Esophagus mucosa (tissue), 1 donor: ENCODE measurements at regions not wholly inside any gene's neighbourhood (a gene's known extent, or its start where the extent isn't known, plus 50 kb on each side); places are given as distances from the start of the nearest gene placed in this dataset.
A peak's percentile ranks its signal among the peaks of the same experiment; 100 is the strongest.
"Not testable (repeated sequence)": the region's sequence is repeated elsewhere in the genome, so short reads cannot be mapped to it uniquely, and the experiment has no call there.

Experiments
- ATAC-seq: fragments of 200-7000 bp; cut with Tn5 transposase; one replicate; pipeline ENCODE4 v1.9.1; 2020
- donor health status: DM: yes; HTN: yes; CAD: no.

DNA sequence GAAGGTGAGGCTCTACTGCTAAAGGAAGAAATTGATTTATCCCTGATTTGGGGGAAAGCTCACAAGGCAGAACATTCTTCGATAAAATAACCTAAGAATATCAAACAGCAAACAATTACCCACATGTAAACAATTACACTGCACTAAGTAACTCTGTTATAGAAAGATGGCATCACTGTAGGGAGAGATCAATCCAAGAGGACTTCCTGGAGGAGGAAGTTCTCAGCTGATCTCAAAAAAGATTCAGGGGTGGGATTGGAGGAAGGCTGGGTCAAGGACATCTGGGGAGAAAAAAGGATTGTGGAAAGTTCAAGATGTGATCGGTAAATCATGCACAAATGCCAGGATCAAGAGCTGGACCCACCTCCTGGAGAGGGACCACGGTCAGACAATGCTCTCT, 361.0 kb upstream of the SULF2 start:
- no peak for ATAC-seq

DNA sequence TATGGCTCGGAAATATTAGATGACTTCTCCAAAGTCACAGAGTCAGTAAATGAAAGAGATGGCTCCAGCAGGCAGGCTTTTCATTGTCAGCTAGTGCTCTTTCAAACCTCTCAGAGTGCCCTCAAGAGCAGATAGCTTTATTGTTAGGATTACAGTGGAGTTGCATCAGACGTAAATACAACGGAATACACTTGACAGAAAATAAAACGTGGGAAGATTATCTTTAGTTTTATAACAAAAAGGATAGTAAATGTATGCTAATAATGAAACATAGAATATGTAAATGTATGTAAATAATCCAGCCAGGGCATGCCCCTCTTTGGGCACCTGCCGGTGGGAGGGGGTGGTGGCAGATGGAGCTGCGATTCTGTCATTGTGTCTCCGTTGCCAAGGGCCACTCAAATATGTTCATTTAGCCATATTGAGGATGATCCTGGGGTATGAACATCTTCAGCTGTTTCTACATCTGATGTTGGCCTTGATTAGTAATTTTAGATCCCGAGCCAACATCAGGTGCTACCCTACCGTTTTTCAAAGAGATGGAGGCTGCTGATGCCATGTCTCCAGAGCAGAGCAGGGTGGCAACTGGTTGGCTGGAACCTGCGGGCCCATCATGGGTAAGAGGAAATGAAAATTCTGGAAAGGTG, 358.3 kb upstream of the SULF2 start:
- no peak for ATAC-seq

DNA sequence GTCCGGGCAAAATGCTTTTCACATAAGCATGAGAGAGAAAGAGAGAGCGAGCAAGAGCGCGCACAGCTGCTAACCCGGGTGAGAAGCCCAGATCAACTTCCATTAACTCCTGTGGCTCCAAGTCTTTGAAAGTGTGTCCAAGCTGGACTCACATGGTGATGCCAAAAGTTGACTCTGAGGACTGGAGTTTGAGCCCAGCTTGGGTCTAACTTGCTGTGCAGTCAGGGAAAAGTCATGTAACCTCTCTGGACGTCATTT, 357.2 kb upstream of the SULF2 start:
- ATAC-seq, result no peak

DNA sequence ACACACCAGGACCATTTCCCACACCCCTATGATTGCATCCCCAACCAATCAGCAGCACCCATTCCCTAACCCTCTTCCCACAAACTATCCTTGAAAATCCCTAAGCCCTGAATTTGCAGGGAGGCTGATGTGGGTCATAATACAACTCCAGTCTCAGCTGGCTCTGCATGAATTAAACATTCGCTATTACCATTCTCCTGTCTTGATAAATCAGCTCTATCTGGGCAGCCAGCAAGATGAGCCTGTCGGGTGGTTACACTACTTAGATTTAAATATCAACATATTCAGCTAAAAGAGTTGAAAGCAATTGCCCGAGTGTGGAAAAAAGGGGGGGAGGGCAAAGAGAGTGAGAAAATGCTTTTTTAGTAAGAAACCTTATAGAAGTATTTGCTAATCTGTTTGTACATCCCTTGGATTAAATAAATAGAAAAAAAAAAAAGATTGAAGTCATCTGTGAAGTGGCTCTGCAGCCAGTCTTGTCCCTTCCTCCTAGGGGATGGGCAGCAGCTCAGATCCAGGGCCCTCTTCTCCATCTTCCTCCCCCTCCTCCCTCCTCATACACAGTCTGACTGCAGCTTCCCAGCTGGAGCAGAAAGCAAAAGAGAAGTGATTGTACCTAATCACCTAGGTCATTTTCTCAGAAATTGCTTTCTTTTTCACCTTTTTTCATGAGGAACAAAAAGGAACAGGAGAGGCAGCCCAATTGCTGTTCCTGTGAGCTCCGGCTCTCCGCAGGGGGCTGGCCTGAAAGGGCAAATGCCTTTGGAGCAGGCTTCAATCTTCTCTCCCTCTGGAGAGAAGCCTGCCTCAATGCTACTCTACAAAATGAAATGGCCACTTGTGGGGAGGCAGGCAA, 356.6 kb upstream of the SULF2 start:
- ATAC-seq, result no peak

DNA sequence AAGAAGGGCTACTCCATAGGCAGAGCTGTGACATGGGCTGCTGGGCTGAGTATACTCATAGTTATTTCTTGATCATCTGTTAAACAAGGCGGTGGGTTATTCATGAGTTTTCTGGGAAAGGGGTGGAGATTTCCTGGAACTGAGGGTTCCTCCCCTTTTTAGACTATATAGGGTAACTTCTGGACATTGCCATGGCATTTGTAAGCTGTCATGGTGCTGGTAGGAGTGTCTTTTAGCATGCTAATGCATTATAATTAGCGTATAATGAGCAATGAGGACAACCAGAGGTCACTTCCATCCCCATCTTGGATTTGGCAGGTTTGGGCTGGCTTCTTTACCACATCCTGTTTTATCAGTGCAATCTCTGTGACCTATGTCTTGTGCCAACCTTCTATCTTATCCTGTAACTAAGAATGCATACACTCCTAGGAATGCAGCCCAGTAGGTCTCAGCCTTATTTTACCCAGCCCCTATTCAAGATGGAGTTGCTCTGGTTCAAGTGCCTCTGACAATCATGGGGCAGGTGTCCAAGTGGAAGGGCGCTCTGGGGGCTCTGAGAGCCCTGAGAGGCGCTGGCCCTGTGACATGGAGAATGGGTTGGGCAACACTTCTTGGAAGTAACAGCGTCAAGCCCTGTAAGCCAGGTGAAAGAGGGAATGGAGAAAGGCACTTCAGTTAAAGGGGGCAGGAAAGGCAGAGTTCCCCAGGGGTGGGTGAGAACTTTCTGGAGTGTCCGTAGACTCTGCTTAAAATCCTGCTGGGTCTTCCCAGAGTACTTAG, 354.2 kb upstream of the SULF2 start:
- no peak for ATAC-seq

DNA sequence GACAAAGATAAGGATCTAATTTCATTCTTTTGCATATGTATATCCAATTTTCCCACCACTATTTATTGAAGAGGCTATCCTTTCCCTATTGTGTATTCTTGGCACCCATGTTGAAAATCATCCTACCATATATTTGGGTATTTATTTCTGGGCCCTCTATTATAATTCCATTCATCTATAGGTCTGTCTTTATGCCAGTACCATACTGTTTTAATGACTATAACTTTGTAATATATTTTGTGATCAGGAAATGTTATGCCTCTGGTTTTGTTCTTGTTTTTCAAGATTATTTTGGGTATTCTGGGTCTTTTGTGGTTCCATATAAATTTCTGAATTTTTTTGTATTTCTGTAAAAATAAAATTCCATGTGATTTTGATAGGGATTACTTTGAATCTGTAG, 347.6 kb upstream of the SULF2 start:
- ATAC-seq, result no peak

DNA sequence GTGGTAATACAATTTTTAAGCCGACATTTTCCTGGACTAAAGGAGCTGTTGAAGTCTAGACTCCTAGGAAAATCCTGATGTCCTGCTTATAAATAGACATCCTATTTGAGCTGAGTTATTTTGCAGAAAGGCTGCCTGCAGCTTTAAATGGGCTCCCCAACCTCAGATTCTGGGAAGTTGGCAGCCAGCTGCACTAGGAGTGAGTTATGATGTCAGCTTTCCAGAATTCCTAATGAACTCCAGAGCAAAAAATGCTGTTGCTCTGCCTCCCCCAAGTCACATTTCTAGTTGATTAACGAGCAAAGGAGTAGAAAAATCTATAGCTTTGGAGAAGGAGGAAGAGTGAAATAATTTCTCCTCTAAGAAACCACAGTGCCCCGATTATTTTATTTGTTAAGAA, 346.3 kb upstream of the SULF2 start:
- ATAC-seq, result no peak

DNA sequence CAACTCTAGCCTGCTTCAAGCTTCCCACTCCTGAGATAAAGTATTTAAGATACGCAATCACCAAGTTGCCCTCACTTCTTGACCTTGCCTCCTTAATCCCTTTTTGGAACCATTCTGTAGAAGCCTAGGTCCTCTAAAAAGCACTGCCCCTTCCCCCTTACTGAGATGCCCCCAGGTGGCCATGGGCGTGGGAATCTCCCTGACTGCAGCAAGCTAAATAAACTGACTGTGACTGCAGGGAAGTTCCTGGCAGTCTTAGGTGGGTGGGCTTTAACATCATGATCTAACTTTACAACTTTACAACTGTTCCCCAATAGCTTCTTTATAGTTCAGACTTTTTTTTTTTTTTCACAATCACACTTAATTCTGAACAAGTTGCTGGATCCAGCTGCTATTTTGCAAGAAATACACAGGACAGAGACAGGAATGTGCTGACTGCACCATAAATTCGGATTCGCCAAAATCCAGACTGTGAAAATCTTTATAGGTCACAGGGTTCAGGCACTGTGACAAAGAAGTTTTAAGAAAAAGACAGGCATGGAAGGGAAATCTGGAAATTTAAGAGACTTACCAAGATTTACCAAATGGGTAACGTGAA, 344.2 kb upstream of the SULF2 start:
- no peak for ATAC-seq

DNA sequence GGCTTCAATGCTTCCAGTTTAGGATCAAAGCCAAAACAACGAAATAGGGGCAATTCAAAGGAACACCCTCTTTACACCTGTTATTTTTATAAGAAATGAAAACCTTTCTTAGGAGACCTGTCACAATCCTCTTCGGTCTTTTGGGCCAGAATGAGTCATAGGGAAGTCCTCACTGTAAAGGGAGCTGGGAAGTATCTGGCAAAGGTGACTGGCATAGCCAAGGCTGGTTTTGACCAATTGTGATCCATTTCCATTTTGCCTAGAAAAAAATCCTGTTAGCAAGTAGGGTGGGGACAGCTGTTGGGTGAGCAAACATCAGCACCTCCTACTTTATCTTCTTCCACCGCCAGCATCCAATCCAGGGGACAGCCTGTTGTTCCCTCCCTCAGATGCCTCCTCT, 343.2 kb upstream of the SULF2 start:
- ATAC-seq, result peak; percentile 73

DNA sequence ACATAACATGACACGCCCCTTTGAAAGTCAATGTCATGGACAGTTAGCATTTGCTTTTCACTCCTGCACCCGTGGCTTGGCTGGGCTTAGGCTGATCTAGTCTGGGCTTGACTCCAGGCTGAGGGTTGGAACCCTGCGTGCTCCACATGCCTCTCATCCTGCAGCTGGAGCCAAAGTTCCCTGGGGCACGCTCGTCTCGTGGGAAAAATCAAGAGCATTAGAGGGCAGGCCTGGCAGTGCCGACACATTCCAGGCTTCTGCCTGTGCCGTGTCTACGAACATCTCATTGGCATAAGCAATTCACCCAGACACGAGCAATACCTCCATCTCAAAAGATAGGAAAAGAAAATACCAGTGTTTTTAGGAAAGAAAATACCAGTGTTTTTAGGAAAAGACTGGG, 342.7 kb upstream of the SULF2 start:
- peak; percentile 59 for ATAC-seq

DNA sequence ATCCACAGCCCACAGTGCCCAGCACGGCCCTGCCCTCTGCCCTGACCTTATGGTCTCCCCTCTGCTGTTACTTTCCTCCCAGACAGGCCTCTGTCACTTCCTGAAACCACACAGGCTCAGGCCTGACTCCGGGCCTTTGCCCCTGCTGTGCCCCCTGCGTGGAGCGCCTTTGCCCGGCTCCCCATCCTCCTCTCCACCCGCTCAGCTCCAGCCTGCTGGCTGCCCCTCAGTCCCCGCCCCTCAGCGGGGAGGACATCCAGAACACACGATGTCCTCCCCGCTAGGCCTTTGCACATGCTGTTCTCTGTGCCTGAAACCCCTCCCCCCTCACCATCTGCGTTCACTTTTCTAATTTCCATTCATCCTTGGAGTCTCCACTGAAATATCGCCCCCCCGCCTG, 341.9 kb upstream of the SULF2 start:
- not testable (repeated sequence) for ATAC-seq

DNA sequence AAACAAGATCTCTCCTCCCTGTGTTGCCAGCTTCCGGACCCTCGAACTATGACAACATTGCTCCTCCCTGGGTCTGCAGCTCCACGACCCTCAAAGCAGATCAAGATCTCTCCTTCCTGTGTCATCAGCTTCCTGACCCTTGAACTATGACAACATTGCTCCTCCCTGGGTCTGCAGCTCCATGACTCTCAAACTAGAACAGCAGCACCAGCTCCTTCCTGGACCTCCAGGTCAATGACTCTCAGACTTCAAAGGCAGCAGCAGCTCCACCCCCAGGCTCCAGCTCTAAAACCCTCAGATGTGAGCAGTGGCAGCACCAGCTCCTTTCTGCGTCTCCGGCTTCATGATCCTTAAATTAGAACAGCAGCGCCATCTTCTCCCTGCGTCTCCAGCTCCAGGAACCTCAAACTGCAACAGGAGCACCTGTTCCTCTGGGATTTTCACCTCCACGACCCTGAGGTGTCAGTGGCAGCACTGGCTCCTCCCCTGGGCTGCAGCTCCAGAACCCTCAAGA, 341.0 kb upstream of the SULF2 start:
- no peak for ATAC-seq

DNA sequence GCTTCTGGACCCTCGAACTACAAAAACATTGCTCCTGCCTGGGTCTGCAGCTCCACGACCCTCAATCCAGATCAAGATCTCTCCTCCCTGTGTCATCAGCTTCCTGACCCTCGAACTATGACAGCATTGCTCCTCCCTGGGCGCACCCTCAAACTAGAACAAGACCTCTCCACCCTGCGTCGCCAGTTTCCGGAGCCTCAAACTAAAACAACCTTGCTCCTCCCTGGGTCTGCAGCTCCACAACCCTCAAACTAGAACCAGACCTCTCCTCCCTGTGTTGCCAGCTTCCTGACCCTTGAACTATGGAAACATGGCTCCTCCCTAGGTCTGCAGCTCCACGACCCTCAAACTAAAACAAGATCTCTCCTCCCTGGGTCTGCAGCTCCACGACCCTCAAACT, 339.7 kb upstream of the SULF2 start:
- no peak for ATAC-seq

DNA sequence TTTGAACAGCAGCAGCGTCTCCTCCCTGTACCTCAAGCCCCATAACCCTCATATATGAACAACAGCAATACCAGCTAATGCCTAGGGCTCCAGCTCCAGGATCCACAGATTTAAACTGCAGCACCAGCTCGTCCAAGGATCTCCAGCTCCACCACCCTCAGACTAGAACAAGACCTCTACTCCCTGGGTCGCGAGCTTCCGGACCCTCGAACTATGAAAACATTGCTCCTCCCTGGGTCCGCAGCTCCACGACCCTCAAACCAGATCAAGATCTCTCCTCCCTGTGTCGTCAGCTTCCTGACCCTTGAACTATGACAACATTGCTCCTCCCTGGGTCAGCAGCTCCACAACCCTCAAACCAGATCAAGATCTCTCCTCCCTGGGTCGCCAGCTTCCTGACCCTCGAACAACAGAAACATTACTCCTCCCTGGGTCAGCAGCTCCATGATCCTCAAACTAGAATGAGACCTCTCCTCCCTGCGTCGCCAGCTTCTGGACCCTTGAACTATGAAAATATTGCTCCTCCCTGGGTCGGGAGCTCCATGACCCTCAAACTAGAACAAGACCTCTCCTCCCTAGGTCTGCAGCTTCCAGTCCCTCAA, 339.0 kb upstream of the SULF2 start:
- no peak for ATAC-seq

DNA sequence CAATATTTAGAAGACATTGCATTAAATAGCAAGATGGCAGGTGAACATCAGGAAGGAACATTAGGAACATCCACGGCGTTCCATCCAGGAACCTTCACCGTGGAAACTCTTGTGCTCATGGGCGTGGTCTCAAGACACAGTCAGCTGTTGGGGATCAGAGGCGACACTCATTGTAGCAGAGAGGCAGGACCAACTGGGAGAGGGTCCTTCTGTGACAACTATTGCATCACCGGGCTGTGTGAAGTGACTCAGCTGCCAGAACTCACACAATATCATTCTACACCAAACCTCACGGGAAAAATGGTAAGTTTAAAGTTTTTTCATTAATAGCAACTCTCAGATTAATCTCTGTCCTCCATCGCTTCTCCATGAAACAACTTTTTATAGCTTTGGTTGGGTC, 334.8 kb upstream of the SULF2 start:
- no peak for ATAC-seq

DNA sequence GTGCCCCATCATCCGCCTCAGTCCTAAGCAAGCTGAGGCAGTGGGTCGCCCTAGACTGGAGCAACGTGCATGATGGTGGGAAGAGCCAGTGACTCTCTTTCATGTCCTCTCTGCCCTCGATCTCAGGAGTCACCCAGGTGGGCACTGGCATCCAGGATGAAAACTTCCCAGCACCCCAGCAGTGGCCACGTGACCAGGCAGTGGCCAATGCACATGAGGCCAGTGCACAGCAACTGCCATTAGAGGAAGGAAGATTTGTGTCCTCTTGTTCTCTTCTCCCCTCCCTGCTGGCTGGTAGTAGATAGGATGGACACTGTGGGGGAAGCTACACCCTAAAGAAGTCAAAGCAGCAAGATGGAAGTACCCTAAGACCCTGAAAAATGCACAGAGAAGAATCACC, 334.1 kb upstream of the SULF2 start:
- ATAC-seq, result not testable (repeated sequence)

DNA sequence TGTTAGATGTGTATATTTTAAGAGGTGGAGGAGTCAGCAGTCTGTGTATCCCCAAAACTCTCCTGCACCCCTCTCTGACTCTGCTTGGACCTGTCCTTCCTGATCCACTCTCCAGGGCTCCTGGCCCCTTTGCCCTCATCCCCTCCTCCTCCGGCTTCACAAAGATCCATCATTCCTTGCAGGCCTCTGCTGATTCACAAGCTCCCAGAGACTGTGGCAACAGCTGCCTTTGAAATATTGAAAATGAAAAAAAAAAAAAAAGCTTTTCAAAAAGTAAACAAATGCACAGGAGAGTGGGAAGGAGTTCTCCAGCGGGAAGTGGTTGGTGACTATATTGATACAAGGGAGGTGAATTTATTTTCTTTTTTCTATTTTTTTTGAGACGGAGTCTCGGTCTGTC, 330.2 kb upstream of the SULF2 start:
- no peak for ATAC-seq

DNA sequence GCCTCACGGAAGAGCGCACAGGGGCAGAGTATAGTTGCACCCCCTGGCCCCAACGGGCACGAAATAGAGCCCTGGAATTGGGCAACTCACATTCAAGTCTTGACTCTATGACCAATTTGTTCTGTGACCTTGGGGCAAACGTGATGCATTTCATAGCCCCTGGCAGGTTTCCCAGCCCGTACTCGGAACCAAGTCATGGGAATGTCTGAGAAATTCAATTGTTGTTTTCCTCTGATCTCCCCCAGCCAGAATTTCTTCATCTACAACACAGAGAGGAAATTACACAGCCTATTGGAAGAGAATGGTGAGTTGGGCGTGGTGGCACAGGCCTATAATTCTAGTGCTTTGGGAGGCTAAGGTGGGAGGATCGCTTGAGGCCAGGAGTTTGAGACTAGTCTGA, 322.3 kb upstream of the SULF2 start:
- no peak for ATAC-seq

DNA sequence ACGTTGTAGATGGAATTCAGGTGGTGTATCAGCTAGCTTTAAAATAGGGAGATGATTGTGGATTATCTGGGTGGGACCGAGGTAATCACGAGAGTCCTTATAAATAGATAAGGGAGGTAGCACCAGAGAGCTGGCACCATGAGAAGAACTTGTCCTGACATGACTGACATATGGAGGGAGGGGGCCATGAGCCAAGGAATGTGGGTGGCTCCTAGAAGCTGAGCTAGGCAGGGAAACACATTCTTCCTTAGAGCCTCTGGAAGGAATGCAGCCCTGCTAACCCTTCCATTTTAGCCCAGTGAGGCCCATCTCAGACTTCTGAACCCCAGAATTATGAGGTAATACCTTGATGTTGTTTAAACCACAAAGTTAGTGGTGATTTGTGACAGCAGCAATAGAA, 321.1 kb upstream of the SULF2 start:
- no peak for ATAC-seq

DNA sequence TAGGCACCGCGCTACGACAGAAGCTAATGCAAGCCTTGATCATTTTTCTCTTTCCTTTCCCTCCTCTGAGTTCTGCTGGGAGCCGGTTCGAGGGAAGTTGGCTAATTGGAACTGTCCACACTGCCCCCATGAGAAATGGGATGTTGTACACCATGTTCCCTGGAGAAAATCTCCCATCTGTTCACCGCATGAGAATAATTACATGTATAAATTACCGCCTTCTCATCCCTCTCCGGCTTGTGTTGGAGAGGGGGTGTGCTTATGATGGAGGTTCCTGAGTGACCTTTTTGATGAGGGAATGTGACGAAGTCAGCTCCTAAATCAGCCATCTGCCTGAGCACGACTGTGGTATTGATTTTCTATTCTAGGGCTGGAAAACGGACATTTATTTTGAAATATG, 320.2 kb upstream of the SULF2 start:
- ATAC-seq, result no peak

DNA sequence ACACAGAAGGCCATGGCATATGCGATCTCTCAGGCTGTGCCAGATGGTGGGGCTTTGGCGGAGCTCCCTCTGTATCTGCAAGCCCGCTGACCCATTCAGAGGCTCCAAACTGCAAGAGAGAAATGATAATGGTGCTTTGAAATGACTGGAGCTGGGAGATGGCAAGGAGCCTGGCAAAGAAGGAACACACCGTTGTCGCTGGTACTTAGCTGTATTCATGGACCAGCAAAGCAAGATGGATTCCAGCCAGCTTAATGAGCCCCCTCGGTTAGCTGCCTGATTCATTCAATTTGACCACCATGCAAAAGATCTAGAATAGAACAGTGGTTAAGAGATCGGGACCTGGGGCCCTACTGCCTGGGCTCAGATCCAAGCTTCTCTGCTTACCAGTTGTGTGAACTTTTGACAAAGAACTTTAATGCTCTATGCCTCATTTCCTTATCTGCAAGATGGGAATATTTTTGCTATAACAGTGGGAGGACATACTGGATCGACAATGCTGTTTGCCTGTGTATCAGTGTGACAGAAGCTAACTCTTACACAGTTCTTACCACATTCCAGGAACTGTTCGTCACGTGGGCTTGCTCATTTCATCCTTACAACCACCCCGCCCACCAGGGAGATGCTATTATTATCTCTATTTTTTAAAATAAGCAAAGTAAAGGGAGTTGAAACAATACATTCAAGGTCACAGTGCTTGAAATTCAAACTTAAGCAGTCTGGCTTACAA, 317.8 kb upstream of the SULF2 start:
- no peak for ATAC-seq
